ENCODE measurements at regions not wholly inside any gene's neighbourhood (a gene's known extent, or its start where the extent isn't known, plus 50 kb on each side); places are given as distances from the start of the nearest gene placed in this dataset.
"Not testable (repeated sequence)": the region's sequence is repeated elsewhere in the genome, so short reads cannot be mapped to it uniquely, and the experiment has no call there.

GRCh38 chr12:89228491-89228890, 123.8 kb downstream of the DUSP6 start:
- no peak for DNase-seq (ENCODE audit: low spot score)

GRCh38 chr12:89227774-89228173, 124.5 kb downstream of the DUSP6 start:
- DNase-seq (ENCODE audit: low spot score): no peak

- peak; percentile 72 for DNase-seq (ENCODE audit: low spot score)
These were observed 126.4 kb downstream of the DUSP6 start for GRCh38 chr12:89225808-89226411.

- peak; percentile 67 for DNase-seq (ENCODE audit: low spot score)
These were observed 126.9 kb downstream of the DUSP6 start for GRCh38 chr12:89225401-89225800.

GRCh38 chr12:89222580-89222979, 129.7 kb downstream of the DUSP6 start:
- not testable (repeated sequence) for DNase-seq (ENCODE audit: low spot score)

- DNase-seq (ENCODE audit: low spot score): no peak
These were observed 134.8 kb downstream of the DUSP6 start for GRCh38 chr12:89217472-89217871.

- no peak for DNase-seq (ENCODE audit: low spot score)
These were observed 135.9 kb downstream of the DUSP6 start for GRCh38 chr12:89216211-89216952.

GRCh38 chr12:89215196-89215595, 137.1 kb downstream of the DUSP6 start:
- DNase-seq (ENCODE audit: low spot score): no peak

GRCh38 chr12:89213747-89214146, 138.6 kb downstream of the DUSP6 start:
- DNase-seq (ENCODE audit: low spot score): no peak

GRCh38 chr12:89213139-89213538, 139.2 kb downstream of the DUSP6 start:
- DNase-seq (ENCODE audit: low spot score): no peak

- no peak for DNase-seq (ENCODE audit: low spot score)
These were observed 139.9 kb downstream of the DUSP6 start for GRCh38 chr12:89212339-89212771.

- DNase-seq (ENCODE audit: low spot score): no peak
These were observed 140.8 kb downstream of the DUSP6 start for GRCh38 chr12:89211456-89211855.

- DNase-seq (ENCODE audit: low spot score): no peak
These were observed 142.0 kb downstream of the DUSP6 start for GRCh38 chr12:89210277-89210676.

- no peak for DNase-seq (ENCODE audit: low spot score)
These were observed 143.6 kb downstream of the DUSP6 start for GRCh38 chr12:89208661-89209096.

GRCh38 chr12:89206390-89206789, 145.9 kb downstream of the DUSP6 start:
- no peak for DNase-seq (ENCODE audit: low spot score)

- DNase-seq (ENCODE audit: low spot score): no peak
These were observed 146.8 kb downstream of the DUSP6 start for GRCh38 chr12:89205517-89205916.

- no peak for DNase-seq (ENCODE audit: low spot score)
These were observed 149.2 kb downstream of the DUSP6 start for GRCh38 chr12:89203144-89203543.

- no peak for DNase-seq (ENCODE audit: low spot score)
These were observed 152.1 kb downstream of the DUSP6 start for GRCh38 chr12:89200217-89200616.

- DNase-seq (ENCODE audit: low spot score): no peak
These were observed 156.8 kb downstream of the DUSP6 start for GRCh38 chr12:89195470-89195869.

GRCh38 chr12:89194683-89195082, 157.6 kb downstream of the DUSP6 start:
- no peak for DNase-seq (ENCODE audit: low spot score)

- peak; percentile 10 for DNase-seq (ENCODE audit: low spot score)
These were observed 159.9 kb downstream of the DUSP6 start for GRCh38 chr12:89192429-89192828.

GRCh38 chr12:89191597-89191996, 160.7 kb downstream of the DUSP6 start:
- not testable (repeated sequence) for DNase-seq (ENCODE audit: low spot score)

- no peak for DNase-seq (ENCODE audit: low spot score)
These were observed 162.9 kb downstream of the DUSP6 start for GRCh38 chr12:89189448-89189847.
